HepG2 (cell line): ENCODE measurements at regions not wholly inside any gene's neighbourhood (a gene's known extent, or its start where the extent isn't known, plus 50 kb on each side); places are given as distances from the start of the nearest gene placed in this dataset.

Experiments
- ATAC-seq: fragments of 200-7000 bp; cut with Tn5 transposase; 3 replicates; pipeline ENCODE4 v1.9.1; 2020; ENCODE audit warnings: mild to moderate bottlenecking, moderate library complexity
- BruUV-seq: library from RNA; stranded (reverse); fragments of 400-500 nt; replicated peaks from 2 replicates; lab custom pipeline; 2021; lab: Mats Ljungman, UMichigan
- CTCF ChIA-PET: fragments of 300-600 bp; formaldehyde crosslinking; extraction: SDS; loops from one replicate; lab custom pipeline; 2021; ENCODE audit warnings: low total read pairs, inconsistent platforms, low intra/inter-chr PET ratio; lab: Yijun Ruan, JAX
- POLR2A ChIA-PET: fragments of 350-600 bp; sonication (Branson Sonifier 250); formaldehyde crosslinking; loops from one replicate; lab custom pipeline; 2020; ENCODE audit warnings: antibody characterized with exemption, inconsistent platforms; lab: Yijun Ruan, JAX
- DNase-seq: peaks from one replicate; pipeline ENCODE4 v3.0.0-alpha.2; 2015; ENCODE audit warnings: low spot score
- FAIRE-seq: peaks from 3 replicates; lab custom pipeline; 2011; peaks lifted over from hg19 to GRCh38; lab: Jason Lieb, UNC
- H2AFZ ChIP-seq: one replicate; pipeline ENCODE4 v1.6.1; 2011; ENCODE audit warnings: low read length, inconsistent platforms
- H3K27ac ChIP-seq: fragments of 300-600 bp; 3 replicates; pipeline ENCODE4 v1.8.0; 2011; ENCODE audit warnings: mixed run types, mild to moderate bottlenecking, mixed read lengths, low read length, inconsistent platforms; ENCODE audit not compliant: insufficient read depth; ENCODE audit errors: extremely low read length
- H3K27me3 ChIP-seq, 2 experiments: fragments of 200-600 bp in 1 of 2; 2 replicates in 1 of 2; 3 replicates in 1 of 2; pipeline versions ENCODE4 v1.6.0 to v1.8.0; 2011; ENCODE audit warnings: low read length in 2 of 2, mild to moderate bottlenecking in 2 of 2, moderate library complexity in 2 of 2, inconsistent platforms in 1 of 2; ENCODE audit not compliant: insufficient read depth in 2 of 2, control insufficient read depth in 1 of 2
- H3K36me3 ChIP-seq, 2 experiments: fragments of 200-600 bp in 1 of 2; replicated peaks in 1 of 2; 2 replicates in 1 of 2; 3 replicates in 1 of 2; pipeline versions ENCODE4 v1.5.1 to v1.8.0; 2011; ENCODE audit warnings: low read length in 2 of 2, inconsistent platforms in 1 of 2; ENCODE audit not compliant: insufficient read depth in 2 of 2, control insufficient read depth in 1 of 2
- H3K4me1 ChIP-seq: 2 replicates; pipeline ENCODE4 v1.5.1; 2012; ENCODE audit warnings: low read length, inconsistent platforms; ENCODE audit not compliant: insufficient read depth
- H3K4me2 ChIP-seq: 2 replicates; pipeline ENCODE4 v1.6.0; 2011; ENCODE audit warnings: low read depth, low read length, inconsistent platforms
- H3K4me3 ChIP-seq, 3 experiments: fragments of 200-600 bp in 1 of 3; sonication (generic), shearing (Covaris generic) in 1 of 3; replicated peaks in 1 of 3; 2 replicates each; pipeline ENCODE4 v1.5.1; 2011 to 2016; ENCODE audit warnings: low read length in 3 of 3, inconsistent platforms in 2 of 3, low read depth in 2 of 3, mild to moderate bottlenecking in 2 of 3, control low read depth in 1 of 3, mixed read lengths in 1 of 3; ENCODE audit not compliant: insufficient read depth in 1 of 3
- H3K79me2 ChIP-seq: one replicate; pipeline ENCODE4 v1.6.1; 2011; ENCODE audit warnings: low read length, inconsistent platforms; ENCODE audit not compliant: insufficient read depth
- H3K9ac ChIP-seq: 2 replicates; pipeline ENCODE4 v1.6.0; 2011; ENCODE audit warnings: mild to moderate bottlenecking, low read depth, low read length, inconsistent platforms; ENCODE audit not compliant: insufficient read depth
- H3K9me3 ChIP-seq: 2 replicates; pipeline ENCODE4 v1.5.1; 2012; ENCODE audit warnings: mild to moderate bottlenecking, low read length
- H4K20me1 ChIP-seq: 2 replicates; pipeline ENCODE4 v1.6.0; 2011; ENCODE audit warnings: inconsistent platforms, mild to moderate bottlenecking, low read length, moderate library complexity; ENCODE audit not compliant: insufficient read depth
- CEBPB ChIP-seq: IDR thresholded peaks from 2 replicates; pipeline ENCODE4 v1.6.1; 2011; ENCODE audit warnings: low read depth, low read length, improper control_type of control experiment, borderline replicate concordance
- EZH2 ChIP-seq: conservative IDR thresholded peaks from 2 replicates; pipeline ENCODE4 v1.6.1; 2012; ENCODE audit warnings: mild to moderate bottlenecking, low read depth, low read length, moderate library complexity
- NFATC3 ChIP-seq: sonication (generic); formaldehyde crosslinking; IDR thresholded peaks from 2 replicates; pipeline ENCODE4 v1.5.1; 2020; ENCODE audit warnings: mild to moderate bottlenecking, missing genetic modification reagents
- RBM39 ChIP-seq: fragments of 200-400 bp; formaldehyde crosslinking; IDR thresholded peaks from one replicate; pipeline ENCODE4 v1.6.1; 2018; ENCODE audit warnings: antibody characterized with exemption, mild to moderate bottlenecking, low read depth, low read length; ENCODE audit not compliant: poor library complexity, severe bottlenecking
- TBP ChIP-seq: sonication (generic); formaldehyde crosslinking; IDR thresholded peaks from 2 replicates; pipeline ENCODE4 v1.5.0; 2020; ENCODE audit warnings: missing genetic modification reagents
- ZNF251 ChIP-seq: sonication (generic); formaldehyde crosslinking; IDR thresholded peaks from 2 replicates; pipeline ENCODE4 v1.9.0; 2021; ENCODE audit warnings: mild to moderate bottlenecking, missing genetic modification reagents
- ZNF446 ChIP-seq: sonication (generic); formaldehyde crosslinking; IDR thresholded peaks from 2 replicates; pipeline ENCODE4 v1.5.0; 2020; ENCODE audit warnings: mild to moderate bottlenecking, missing genetic modification reagents
- ZNF703 ChIP-seq: sonication (generic); formaldehyde crosslinking; IDR thresholded peaks from 2 replicates; pipeline ENCODE4 v1.5.1; 2020; ENCODE audit warnings: missing genetic modification reagents, mild to moderate bottlenecking, moderate library complexity, borderline replicate concordance
- WGBS: methylation state at CpG from one replicate; pipeline ENCODE4 v1.1.6; 2017; ENCODE audit warnings: low lambda C conversion rate; 5-methylcytosine and 5-hydroxymethylcytosine counted together
- in situ Hi-C: cut with HindIII; loops from 2 replicates; pipeline ENCODE4 v1.10.0; 2017; ENCODE audit warnings: low pct_unique_long_range_greater_than_20kb; ENCODE audit not compliant: extremely low pct_ligation_motif_present
- intact Hi-C: fragments of 100-400 bp; cut with micrococcal nuclease; formaldehyde crosslinking; loops from one replicate; pipeline ENCODE4 v1.10.0; 2022; ENCODE audit not compliant: unreplicated experiment
- TF ChIP-seq, protein P1 (sequence below): sonication (generic); formaldehyde crosslinking; IDR thresholded peaks from 2 replicates; pipeline ENCODE4 v1.8.0; 2022; ENCODE audit warnings: low read depth, missing genetic modification reagents
- TF ChIP-seq, protein P2 (sequence below): sonication (generic); formaldehyde crosslinking; IDR thresholded peaks from 2 replicates; pipeline ENCODE4 v1.4.0; 2020; ENCODE audit warnings: mild to moderate bottlenecking, missing genetic modification reagents, borderline replicate concordance

DNA sequence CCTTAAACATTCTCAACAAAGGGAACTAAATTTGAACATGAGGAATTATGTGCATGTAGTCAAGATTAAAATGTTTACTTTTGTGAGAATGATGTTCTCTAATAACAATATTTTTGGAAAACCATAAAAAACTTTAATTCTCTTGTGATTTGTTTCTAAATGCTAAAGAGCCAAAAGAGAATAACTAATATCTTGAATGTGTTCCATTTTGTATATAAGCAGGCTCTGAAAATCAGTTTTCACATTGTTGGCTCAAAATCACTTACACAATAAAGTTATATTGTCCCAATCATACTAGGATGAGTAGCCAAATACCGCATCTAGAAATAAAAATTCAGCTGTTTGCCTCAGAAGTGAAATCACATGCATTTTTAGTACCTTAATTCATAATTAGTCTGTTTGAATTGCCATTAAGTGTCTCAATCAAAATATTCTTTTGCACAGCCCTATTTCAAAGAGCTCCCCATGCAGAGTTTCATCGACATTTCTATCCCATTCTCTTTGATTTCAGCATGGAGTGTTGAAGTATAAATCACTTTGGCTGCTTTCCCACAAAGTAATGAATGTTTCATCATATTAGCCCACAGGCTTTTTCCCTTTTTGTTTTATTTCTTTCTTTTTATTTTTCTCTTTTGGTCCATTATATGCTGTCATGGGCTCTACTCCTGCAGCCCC is 420.3 kb upstream of the POM121L12 start:
- no TSS peak for BruUV-seq
- intact Hi-C loops, result no loop called here
- CTCF ChIA-PET, result no interaction called here

DNA sequence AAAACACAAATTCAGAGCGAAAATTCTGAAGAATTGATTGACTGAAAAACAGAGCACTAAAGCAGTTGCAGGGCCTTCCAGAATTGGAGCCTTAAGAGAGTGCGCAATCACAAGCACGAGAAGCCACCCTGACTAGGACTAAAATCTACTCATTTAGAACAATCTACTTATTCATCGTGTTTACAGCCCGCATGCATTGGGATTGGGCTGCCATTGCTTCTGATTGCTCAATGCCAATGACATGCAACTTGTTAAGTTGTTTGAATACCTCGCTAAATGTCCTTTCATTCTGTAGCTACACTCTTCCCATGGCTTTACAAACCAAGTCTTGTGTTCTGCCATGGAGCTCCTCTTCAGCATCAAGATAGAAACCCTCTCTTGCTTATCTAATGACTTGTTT is 425.9 kb upstream of the POM121L12 start:
- no peaks in the 10 kb centered on the region for H4K20me1 ChIP-seq
- H3K79me2 ChIP-seq, result no peaks in the 10 kb centered on the region
- no peak overlapping the region for H3K27ac ChIP-seq
- POLR2A ChIA-PET, result no interaction called here
- no peak overlapping the region for H3K4me2 ChIP-seq
- H3K9me3 ChIP-seq, result peaks cover 37% of the 10 kb centered on the region
- H2AFZ ChIP-seq, result no peak overlapping the region
- 18% methylated on average over 6 of the region's 6 CpGs for WGBS
- ATAC-seq (no peak), DNase-seq (no peak), FAIRE-seq (no peak)
- no peaks in the 10 kb centered on the region for H3K27me3 ChIP-seq
- no peaks in the 10 kb centered on the region for H3K4me1 ChIP-seq
- TF ChIP-seq ZNF446 (no peak), CEBPB (no peak), NFATC3 (no peak), ZNF251 (no peak), RBM39 (no peak), ZNF703 (CRISPR knock-in tag) (no peak), TBP (CRISPR knock-in tag) (no peak)
- TF ChIP-seq, protein P1, sequence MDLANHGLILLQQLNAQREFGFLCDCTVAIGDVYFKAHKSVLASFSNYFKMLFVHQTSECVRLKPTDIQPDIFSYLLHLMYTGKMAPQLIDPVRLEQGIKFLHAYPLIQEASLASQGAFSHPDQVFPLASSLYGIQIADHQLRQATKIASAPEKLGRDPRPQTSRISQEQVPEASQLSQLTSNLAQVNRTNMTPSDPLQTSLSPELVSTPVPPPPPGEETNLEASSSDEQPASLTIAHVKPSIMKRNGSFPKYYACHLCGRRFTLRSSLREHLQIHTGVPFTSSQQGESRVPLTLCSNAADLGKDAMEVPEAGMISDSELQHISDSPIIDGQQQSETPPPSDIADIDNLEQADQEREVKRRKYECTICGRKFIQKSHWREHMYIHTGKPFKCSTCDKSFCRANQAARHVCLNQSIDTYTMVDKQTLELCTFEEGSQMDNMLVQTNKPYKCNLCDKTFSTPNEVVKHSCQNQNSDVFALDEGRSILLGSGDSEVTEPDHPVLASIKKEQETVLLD (CRISPR knock-in tag), result no peak
- TF ChIP-seq, protein P2, sequence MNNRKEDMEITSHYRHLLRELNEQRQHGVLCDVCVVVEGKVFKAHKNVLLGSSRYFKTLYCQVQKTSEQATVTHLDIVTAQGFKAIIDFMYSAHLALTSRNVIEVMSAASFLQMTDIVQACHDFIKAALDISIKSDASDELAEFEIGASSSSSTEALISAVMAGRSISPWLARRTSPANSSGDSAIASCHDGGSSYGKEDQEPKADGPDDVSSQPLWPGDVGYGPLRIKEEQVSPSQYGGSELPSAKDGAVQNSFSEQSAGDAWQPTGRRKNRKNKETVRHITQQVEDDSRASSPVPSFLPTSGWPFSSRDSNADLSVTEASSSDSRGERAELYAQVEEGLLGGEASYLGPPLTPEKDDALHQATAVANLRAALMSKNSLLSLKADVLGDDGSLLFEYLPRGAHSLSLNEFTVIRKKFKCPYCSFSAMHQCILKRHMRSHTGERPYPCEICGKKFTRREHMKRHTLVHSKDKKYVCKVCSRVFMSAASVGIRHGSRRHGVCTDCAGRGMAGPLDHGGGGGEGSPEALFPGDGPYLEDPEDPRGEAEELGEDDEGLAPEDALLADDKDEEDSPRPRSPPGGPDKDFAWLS (CRISPR knock-in tag), result no peak
- no peak overlapping the region for H3K4me3 ChIP-seq
- CTCF ChIA-PET, result no interaction called here
- H3K36me3 ChIP-seq, result no peaks in the 10 kb centered on the region
- BruUV-seq, result no TSS peak
- in situ Hi-C loops (no loop called here), intact Hi-C loops (no loop called here)
- no peak overlapping the region for H3K9ac ChIP-seq

More for the DNA sequence above, 420.3 kb upstream of the POM121L12 start:
- no peak for DNase-seq
- Histone ChIP-seq H3K36me3 (no peaks in the 10 kb centered on the region), H2AFZ (no peak overlapping the region), H3K9me3 (peaks cover 40% of the 10 kb centered on the region), H3K4me1 (no peaks in the 10 kb centered on the region), H3K27ac (no peak overlapping the region), H3K4me3 (no peak overlapping the region), H3K27me3 (no peaks in the 10 kb centered on the region), H3K4me2 (no peak overlapping the region), H3K9ac (no peak overlapping the region), H4K20me1 (no peaks in the 10 kb centered on the region), H3K79me2 (no peaks in the 10 kb centered on the region)
- in situ Hi-C loops, result no loop called here
- no peak for FAIRE-seq
- no peak for ATAC-seq
- 0% methylated on average over 2 of the region's 2 CpGs for WGBS
- POLR2A ChIA-PET, result no interaction called here
- TF ChIP-seq EZH2, result no peak
